Endothelial cell of umbilical vein (primary cell): ENCODE measurements at regions not wholly inside any gene's neighbourhood (a gene's known extent, or its start where the extent isn't known, plus 50 kb on each side); places are given as distances from the start of the nearest gene placed in this dataset.

Experiments
- BruUV-seq: library from RNA; stranded (reverse); fragments of 400-500 nt; replicated peaks from 2 replicates; lab custom pipeline; 2021; lab: Mats Ljungman, UMichigan
- CTCF ChIA-PET: fragments of 300-600, 350-600 bp; sonication (Branson Sonifier 250); formaldehyde crosslinking; loops from one replicate; lab custom pipeline; 2021; ENCODE audit warnings: antibody characterized with exemption, inconsistent platforms; lab: Charles Lee
- POLR2A ChIA-PET: fragments of 300-600, 350-600 bp; sonication (Branson Sonifier 250); formaldehyde crosslinking; loops from one replicate; lab custom pipeline; 2021; ENCODE audit warnings: antibody characterized with exemption, inconsistent platforms; lab: Charles Lee
- DNase-seq: peaks from one replicate; pipeline ENCODE4 v3.0.0-alpha.2; 2011; ENCODE audit warnings: low read depth, low spot score
- FAIRE-seq: peaks from 2 replicates; lab custom pipeline; 2011; peaks lifted over from hg19 to GRCh38; lab: Jason Lieb, UNC
- H2AFZ ChIP-seq: 2 replicates; pipeline ENCODE4 v1.6.0; 2012; ENCODE audit warnings: low read depth, low read length, control low read depth, inconsistent platforms
- H3K27ac ChIP-seq: 2 replicates; pipeline ENCODE4 v1.5.1; 2011; ENCODE audit warnings: low read depth, mild to moderate bottlenecking, control low read depth, low read length, moderate library complexity; ENCODE audit not compliant: insufficient read depth
- H3K27me3 ChIP-seq, 2 experiments: 2 replicates each; pipeline versions ENCODE4 v1.6.0 to v1.6.1; 2011; ENCODE audit warnings: low read length in 2 of 2, mixed read lengths in 1 of 2; ENCODE audit not compliant: control insufficient read depth in 2 of 2, insufficient read depth in 2 of 2
- H3K36me3 ChIP-seq, 2 experiments: 2 replicates in 1 of 2; 3 replicates in 1 of 2; pipeline ENCODE4 v1.5.1; 2011; ENCODE audit warnings: low read length in 2 of 2, mild to moderate bottlenecking in 1 of 2, moderate library complexity in 1 of 2; ENCODE audit not compliant: control insufficient read depth in 2 of 2, insufficient read depth in 2 of 2; ENCODE audit errors: extremely low read depth in 1 of 2
- H3K4me1 ChIP-seq: 3 replicates; pipeline ENCODE4 v1.5.1; 2011; ENCODE audit warnings: mild to moderate bottlenecking, low read length; ENCODE audit not compliant: control insufficient read depth, insufficient read depth; ENCODE audit errors: extremely low read depth
- H3K4me2 ChIP-seq: 2 replicates; pipeline ENCODE4 v1.6.1; 2011; ENCODE audit warnings: low read length, control low read depth, mixed read lengths; ENCODE audit not compliant: insufficient read depth
- H3K4me3 ChIP-seq, 3 experiments: fragments of 200-600 bp in 1 of 3; sonication (generic), shearing (Covaris generic) in 1 of 3; replicated peaks in 1 of 3; 2 replicates each; pipeline ENCODE4 v1.5.1; 2011 to 2016; ENCODE audit warnings: control low read depth in 3 of 3, low read length in 3 of 3, mild to moderate bottlenecking in 2 of 3, inconsistent platforms in 1 of 3, low read depth in 1 of 3, moderate library complexity in 1 of 3; ENCODE audit not compliant: insufficient read depth in 1 of 3
- H3K79me2 ChIP-seq: 2 replicates; pipeline ENCODE4 v1.6.0; 2012; ENCODE audit warnings: low read length, inconsistent platforms; ENCODE audit not compliant: control insufficient read depth, insufficient read depth
- H3K9ac ChIP-seq: replicated peaks from 2 replicates; pipeline ENCODE3; 2011; ENCODE audit warnings: low read length, control low read depth; ENCODE audit not compliant: insufficient read depth; ENCODE audit errors: extremely low read depth
- H3K9me1 ChIP-seq: replicated peaks from 3 replicates; pipeline ENCODE4 v1.6.0; 2011; ENCODE audit warnings: mild to moderate bottlenecking, low read length; ENCODE audit not compliant: control insufficient read depth, insufficient read depth; ENCODE audit errors: extremely low read depth
- H3K9me3 ChIP-seq: replicated peaks from 2 replicates; pipeline ENCODE4 v1.5.1; 2012; ENCODE audit warnings: low read length, inconsistent platforms; ENCODE audit not compliant: control insufficient read depth, insufficient read depth
- H4K20me1 ChIP-seq: replicated peaks from 2 replicates; pipeline ENCODE3; 2011; ENCODE audit warnings: mild to moderate bottlenecking, low read length; ENCODE audit not compliant: control insufficient read depth, insufficient read depth; ENCODE audit errors: extremely low read depth
- CTCF ChIP-seq, 2 donors: IDR thresholded peaks; 1 replicate in 1 of 2; 2 replicates in 1 of 2; pipeline ENCODE4 v1.5.1; 2011; ENCODE audit warnings: low read length in 2 of 2, mild to moderate bottlenecking in 2 of 2, moderate library complexity in 2 of 2, control low read depth in 1 of 2, inconsistent platforms in 1 of 2, low read depth in 1 of 2; ENCODE audit not compliant: insufficient read depth in 1 of 2; ENCODE audit errors: extremely low read depth in 1 of 2
- EZH2 ChIP-seq: IDR thresholded peaks from 2 replicates; pipeline ENCODE4 v1.6.1; 2012; ENCODE audit warnings: borderline replicate concordance, low read depth, mild to moderate bottlenecking, moderate library complexity, low read length, inconsistent platforms; ENCODE audit not compliant: severe bottlenecking
- FOS ChIP-seq: IDR thresholded peaks from 2 replicates; pipeline ENCODE4 v1.6.1; 2011; ENCODE audit warnings: mild to moderate bottlenecking, low read length, moderate library complexity, borderline replicate concordance; ENCODE audit not compliant: insufficient read depth
- GATA2 ChIP-seq: IDR thresholded peaks from 2 replicates; pipeline ENCODE4 v1.7.0; 2011; ENCODE audit warnings: low read depth, mild to moderate bottlenecking, moderate library complexity, mixed read lengths, low read length; ENCODE audit not compliant: insufficient read length, insufficient read depth
- JUN ChIP-seq: IDR thresholded peaks from 2 replicates; pipeline ENCODE4 v1.6.1; 2011; ENCODE audit warnings: borderline replicate concordance, low read depth; ENCODE audit not compliant: insufficient read length, insufficient read depth
- MAX ChIP-seq: IDR thresholded peaks from 2 replicates; pipeline ENCODE4 v1.6.1; 2011; ENCODE audit not compliant: insufficient read depth, insufficient read length
- MYC ChIP-seq: IDR thresholded peaks from one replicate; pipeline ENCODE4 v1.6.1; 2011; ENCODE audit warnings: mild to moderate bottlenecking, low read depth, low read length
- POLR2A ChIP-seq: IDR thresholded peaks from 2 replicates; pipeline ENCODE4 v1.6.1; 2012; ENCODE audit warnings: low read depth, mild to moderate bottlenecking, control low read depth, low read length
- POLR2AphosphoS5 ChIP-seq: IDR thresholded peaks from 2 replicates; pipeline ENCODE4 v1.6.1; 2012; ENCODE audit warnings: low read depth, mild to moderate bottlenecking, control low read depth, low read length, moderate library complexity; ENCODE audit not compliant: insufficient read depth
- dilution Hi-C: fragments of 300-500 bp; cut with MboI; formaldehyde crosslinking; loops from one replicate; pipeline ENCODE4 v1.15.0; 2019; ENCODE audit warnings: low sequenced_read_pairs; ENCODE audit not compliant: extremely low pct_ligation_motif_present
- intact Hi-C: fragments of 100-400 bp; cut with micrococcal nuclease; formaldehyde crosslinking; loops from one replicate; pipeline ENCODE4 v1.10.0; 2022

- FAIRE-seq = no peak
- dilution Hi-C loops (no loop called here), intact Hi-C loops (no loop called here)
- no peak overlapping the region for H3K4me3 ChIP-seq
- H3K79me2 ChIP-seq = no peaks in the 10 kb centered on the region
- no peak overlapping the region for H3K27ac ChIP-seq
- H3K9me3 ChIP-seq = no peaks in the 10 kb centered on the region
- H2AFZ ChIP-seq = no peak overlapping the region
- no peaks in the 10 kb centered on the region for H3K4me1 ChIP-seq
- no peaks in the 10 kb centered on the region for H3K27me3 ChIP-seq
- H3K36me3 ChIP-seq = no peaks in the 10 kb centered on the region
- H3K9ac ChIP-seq = no peak overlapping the region
- no peak overlapping the region for H3K4me2 ChIP-seq
- BruUV-seq = no TSS peak
- H4K20me1 ChIP-seq = no peaks in the 10 kb centered on the region
- H3K9me1 ChIP-seq = no peaks in the 10 kb centered on the region
- TF ChIP-seq MYC = no peak
- TF ChIP-seq POLR2A = no peak
- TF ChIP-seq EZH2 = no peak
- TF ChIP-seq JUN = no peak
- TF ChIP-seq GATA2 = no peak
- TF ChIP-seq POLR2AphosphoS5 = no peak
- TF ChIP-seq FOS = no peak
- no peak for TF ChIP-seq MAX
- no peak for TF ChIP-seq CTCF (IDR thresholded peaks at IDR 0.05; ENCODE audit: extremely low read depth in 1 of 2, insufficient read depth in 1 of 2, low read depth in 1 of 2, low read length in 2 of 2)
- ChIA-PET CTCF (no interaction called here), POLR2A (no interaction called here)
- no peak for DNase-seq
Observed at GRCh38 chr5:24264547-24264946, 380.2 kb downstream of the CDH10 start.
